SK-N-SH (cell line): ENCODE measurements at regions not wholly inside any gene's neighbourhood (a gene's known extent, or its start where the extent isn't known, plus 50 kb on each side); places are given as distances from the start of the nearest gene placed in this dataset.

ENCODE experiments used
- CTCF ChIP-seq: fragments of 200-600 bp; sonication (generic); IDR thresholded peaks from 2 replicates; pipeline ENCODE4 v1.6.1; 2017; ENCODE audit warnings: antibody characterized with exemption, mild to moderate bottlenecking, moderate library complexity
- EP300 ChIP-seq, 2 experiments: IDR thresholded peaks; 2 replicates each; pipeline versions ENCODE4 v1.4.0 to v1.6.1; 2012; ENCODE audit warnings: borderline replicate concordance in 1 of 2, low read depth in 1 of 2, low read length in 1 of 2
- FOXJ3 ChIP-seq: sonication (generic); formaldehyde crosslinking; IDR thresholded peaks from 2 replicates; pipeline ENCODE4 v1.5.1; 2020; ENCODE audit warnings: mild to moderate bottlenecking, missing genetic modification reagents
- GABPA ChIP-seq: IDR thresholded peaks from 2 replicates; pipeline ENCODE4 v1.4.0; 2012; ENCODE audit warnings: low read depth, mild to moderate bottlenecking
- JUND ChIP-seq: IDR thresholded peaks from 2 replicates; pipeline ENCODE4 v1.4.0; 2012
- MEF2A ChIP-seq: IDR thresholded peaks from 2 replicates; pipeline ENCODE4 v1.4.0; 2012; ENCODE audit warnings: low read depth, borderline replicate concordance
- POLR2AphosphoS5 ChIP-seq: IDR thresholded peaks from 2 replicates; pipeline ENCODE4 v1.6.1; 2012; ENCODE audit warnings: low read depth, low read length
- RCOR1 ChIP-seq: fragments of 150-350 bp; IDR thresholded peaks from 2 replicates; pipeline ENCODE4 v1.6.1; 2017; ENCODE audit warnings: antibody characterized with exemption, low read length
- SMC3 ChIP-seq: IDR thresholded peaks from 2 replicates; pipeline ENCODE4 v1.6.1; 2012; ENCODE audit warnings: low read depth, low read length, improper control_type of control experiment
- TF ChIP-seq, protein P1 (sequence below): IDR thresholded peaks from 2 replicates; pipeline ENCODE4 v1.6.1; 2012; ENCODE audit warnings: mild to moderate bottlenecking, low read depth, low read length, moderate library complexity
- TF ChIP-seq, protein P2 (sequence below): IDR thresholded peaks from 2 replicates; pipeline ENCODE4 v1.4.0; 2012; ENCODE audit warnings: low read depth

GRCh38 chr2:239528146-239528545 is 127.3 kb upstream of the HDAC4 start:
- TF ChIP-seq CTCF (no peak), GABPA (no peak), POLR2AphosphoS5 (no peak), EP300 (IDR thresholded peaks at IDR 0.05; ENCODE audit: borderline replicate concordance in 1 of 2, low read depth in 1 of 2, low read length in 1 of 2) (no peak), JUND (no peak), SMC3 (no peak), MEF2A (no peak), RCOR1 (no peak), FOXJ3 (CRISPR knock-in tag) (no peak)
- TF ChIP-seq, protein P1, sequence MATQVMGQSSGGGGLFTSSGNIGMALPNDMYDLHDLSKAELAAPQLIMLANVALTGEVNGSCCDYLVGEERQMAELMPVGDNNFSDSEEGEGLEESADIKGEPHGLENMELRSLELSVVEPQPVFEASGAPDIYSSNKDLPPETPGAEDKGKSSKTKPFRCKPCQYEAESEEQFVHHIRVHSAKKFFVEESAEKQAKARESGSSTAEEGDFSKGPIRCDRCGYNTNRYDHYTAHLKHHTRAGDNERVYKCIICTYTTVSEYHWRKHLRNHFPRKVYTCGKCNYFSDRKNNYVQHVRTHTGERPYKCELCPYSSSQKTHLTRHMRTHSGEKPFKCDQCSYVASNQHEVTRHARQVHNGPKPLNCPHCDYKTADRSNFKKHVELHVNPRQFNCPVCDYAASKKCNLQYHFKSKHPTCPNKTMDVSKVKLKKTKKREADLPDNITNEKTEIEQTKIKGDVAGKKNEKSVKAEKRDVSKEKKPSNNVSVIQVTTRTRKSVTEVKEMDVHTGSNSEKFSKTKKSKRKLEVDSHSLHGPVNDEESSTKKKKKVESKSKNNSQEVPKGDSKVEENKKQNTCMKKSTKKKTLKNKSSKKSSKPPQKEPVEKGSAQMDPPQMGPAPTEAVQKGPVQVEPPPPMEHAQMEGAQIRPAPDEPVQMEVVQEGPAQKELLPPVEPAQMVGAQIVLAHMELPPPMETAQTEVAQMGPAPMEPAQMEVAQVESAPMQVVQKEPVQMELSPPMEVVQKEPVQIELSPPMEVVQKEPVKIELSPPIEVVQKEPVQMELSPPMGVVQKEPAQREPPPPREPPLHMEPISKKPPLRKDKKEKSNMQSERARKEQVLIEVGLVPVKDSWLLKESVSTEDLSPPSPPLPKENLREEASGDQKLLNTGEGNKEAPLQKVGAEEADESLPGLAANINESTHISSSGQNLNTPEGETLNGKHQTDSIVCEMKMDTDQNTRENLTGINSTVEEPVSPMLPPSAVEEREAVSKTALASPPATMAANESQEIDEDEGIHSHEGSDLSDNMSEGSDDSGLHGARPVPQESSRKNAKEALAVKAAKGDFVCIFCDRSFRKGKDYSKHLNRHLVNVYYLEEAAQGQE: no peak
- TF ChIP-seq, protein P2, sequence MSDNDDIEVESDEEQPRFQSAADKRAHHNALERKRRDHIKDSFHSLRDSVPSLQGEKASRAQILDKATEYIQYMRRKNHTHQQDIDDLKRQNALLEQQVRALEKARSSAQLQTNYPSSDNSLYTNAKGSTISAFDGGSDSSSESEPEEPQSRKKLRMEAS: no peak
